HG02943 (cell line): ENCODE measurements at regions not wholly inside any gene's neighbourhood (a gene's known extent, or its start where the extent isn't known, plus 50 kb on each side); places are given as distances from the start of the nearest gene placed in this dataset.
"Not testable (repeated sequence)": the region's sequence is repeated elsewhere in the genome, so short reads cannot be mapped to it uniquely, and the experiment has no call there.

Source experiments
- ATAC-seq: cut with Tn5 transposase; IDR thresholded peaks from one replicate; pipeline ENCODE4 v1.9.1; 2021; ENCODE audit warnings: mild to moderate bottlenecking, low read depth, moderate library complexity; ENCODE audit not compliant: unreplicated experiment

- no peak for ATAC-seq
These were observed 59.2 kb upstream of the ATP5PO start for GRCh38 chr21:33974513-33975468.

GRCh38 chr21:33973268-33973667 lies 57.7 kb upstream of the ATP5PO start:
- ATAC-seq, result no peak

GRCh38 chr21:33972539-33972938 lies 56.9 kb upstream of the ATP5PO start:
- no peak for ATAC-seq

GRCh38 chr21:33971492-33972013 lies 55.9 kb upstream of the ATP5PO start:
- no peak for ATAC-seq

- ATAC-seq, result no peak
These were observed 54.0 kb upstream of the ATP5PO start for GRCh38 chr21:33969581-33969980.

GRCh38 chr21:33968995-33969348 lies 53.4 kb upstream of the ATP5PO start:
- no peak for ATAC-seq

GRCh38 chr21:33968080-33968994 lies 52.7 kb upstream of the ATP5PO start:
- ATAC-seq, result no peak

- ATAC-seq, result no peak
These were observed 51.5 kb upstream of the ATP5PO start for GRCh38 chr21:33967086-33967571.

- ATAC-seq, result no peak
These were observed 50.8 kb upstream of the ATP5PO start for GRCh38 chr21:33966324-33966949.

- not testable (repeated sequence) for ATAC-seq
These were observed 50.1 kb upstream of the ATP5PO start for GRCh38 chr21:33965662-33966061.
